D341Med (cell line): ENCODE measurements at regions not wholly inside any gene's neighbourhood (a gene's known extent, or its start where the extent isn't known, plus 50 kb on each side); places are given as distances from the start of the nearest gene placed in this dataset.

Source experiments
- DNase-seq: peaks from one replicate; pipeline ENCODE4 v3.0.0; 2012; ENCODE audit warnings: low spot score

- DNase-seq, result no peak
These were observed 729.6 kb upstream of the WWC1 start for GRCh38 chr5:167561796-167562195.

- DNase-seq, result no peak
These were observed 727.2 kb upstream of the WWC1 start for GRCh38 chr5:167564275-167564674.

- peak; percentile 25 for DNase-seq
These were observed 726.1 kb upstream of the WWC1 start for GRCh38 chr5:167565189-167565954.

- DNase-seq, result no peak
These were observed 721.0 kb upstream of the WWC1 start for GRCh38 chr5:167570431-167570830.

- no peak for DNase-seq
These were observed 719.6 kb upstream of the WWC1 start for GRCh38 chr5:167571824-167572223.

GRCh38 chr5:167573370-167574127 lies 717.9 kb upstream of the WWC1 start:
- peak; percentile 28 for DNase-seq

- no peak for DNase-seq
These were observed 717.0 kb upstream of the WWC1 start for GRCh38 chr5:167574464-167574863.

- no peak for DNase-seq
These were observed 716.1 kb upstream of the WWC1 start for GRCh38 chr5:167575330-167575729.

- no peak for DNase-seq
These were observed 715.3 kb upstream of the WWC1 start for GRCh38 chr5:167576126-167576525.

- DNase-seq, result no peak
These were observed 714.5 kb upstream of the WWC1 start for GRCh38 chr5:167576897-167577296.

- no peak for DNase-seq
These were observed 713.8 kb upstream of the WWC1 start for GRCh38 chr5:167577616-167578015.

GRCh38 chr5:167578977-167579692 lies 712.3 kb upstream of the WWC1 start:
- DNase-seq, result no peak

GRCh38 chr5:167579693-167580055 lies 711.8 kb upstream of the WWC1 start:
- DNase-seq, result no peak

- DNase-seq, result no peak
These were observed 710.8 kb upstream of the WWC1 start for GRCh38 chr5:167580608-167581007.

GRCh38 chr5:167582283-167582682 lies 709.2 kb upstream of the WWC1 start:
- DNase-seq, result no peak

GRCh38 chr5:167582886-167583285 lies 708.6 kb upstream of the WWC1 start:
- no peak for DNase-seq

GRCh38 chr5:167585184-167585583 lies 706.3 kb upstream of the WWC1 start:
- no peak for DNase-seq

- DNase-seq, result peak; percentile 55
These were observed 703.5 kb upstream of the WWC1 start for GRCh38 chr5:167587772-167588437.

GRCh38 chr5:167592114-167592513 lies 699.3 kb upstream of the WWC1 start:
- no peak for DNase-seq

- DNase-seq, result no peak
These were observed 698.0 kb upstream of the WWC1 start for GRCh38 chr5:167593329-167594060.

- DNase-seq, result no peak
These were observed 697.4 kb upstream of the WWC1 start for GRCh38 chr5:167594061-167594435.

- no peak for DNase-seq
These were observed 696.7 kb upstream of the WWC1 start for GRCh38 chr5:167594750-167595149.
